GM12892 (cell line): ENCODE measurements at regions not wholly inside any gene's neighbourhood (a gene's known extent, or its start where the extent isn't known, plus 50 kb on each side); places are given as distances from the start of the nearest gene placed in this dataset.

Experiments used
- POLR2A ChIP-seq: IDR thresholded peaks from 2 replicates; pipeline ENCODE4 v1.6.1; 2011; ENCODE audit warnings: low read depth, low read length, control low read depth
- POLR2AphosphoS5 ChIP-seq: IDR thresholded peaks from 2 replicates; pipeline ENCODE4 v1.6.1; 2011; ENCODE audit warnings: low read depth, low read length, control low read depth

DNA sequence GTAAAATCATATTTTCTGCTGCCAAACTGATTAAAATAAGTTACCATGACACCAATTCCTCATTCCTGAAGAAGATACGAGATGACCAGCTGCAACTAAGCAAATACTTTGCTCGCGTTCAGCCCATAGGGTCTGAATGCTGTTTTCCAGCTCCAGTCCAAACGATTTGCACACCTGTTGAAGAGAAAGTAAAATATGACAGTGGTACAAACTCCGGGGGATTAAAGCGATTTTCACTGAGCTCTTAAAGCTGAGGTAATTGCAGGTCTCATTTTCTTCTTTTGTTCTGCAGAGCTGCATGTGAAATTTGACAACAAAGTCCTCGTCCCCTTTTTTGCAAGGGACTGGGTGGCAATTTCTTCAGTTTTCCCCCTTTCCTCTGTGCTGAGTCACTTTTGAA lies 118.4 kb downstream of the NR2F2 start:
- no peak for TF ChIP-seq POLR2A
- no peak for TF ChIP-seq POLR2AphosphoS5
